Renal pelvis (tissue), 1 donor: ENCODE measurements at regions not wholly inside any gene's neighbourhood (a gene's known extent, or its start where the extent isn't known, plus 50 kb on each side); places are given as distances from the start of the nearest gene placed in this dataset.
"Not testable (repeated sequence)": the region's sequence is repeated elsewhere in the genome, so short reads cannot be mapped to it uniquely, and the experiment has no call there.

Experiments
- DNase-seq: peaks from one replicate; pipeline ENCODE4 v3.0.0-alpha.2; 2013

DNA sequence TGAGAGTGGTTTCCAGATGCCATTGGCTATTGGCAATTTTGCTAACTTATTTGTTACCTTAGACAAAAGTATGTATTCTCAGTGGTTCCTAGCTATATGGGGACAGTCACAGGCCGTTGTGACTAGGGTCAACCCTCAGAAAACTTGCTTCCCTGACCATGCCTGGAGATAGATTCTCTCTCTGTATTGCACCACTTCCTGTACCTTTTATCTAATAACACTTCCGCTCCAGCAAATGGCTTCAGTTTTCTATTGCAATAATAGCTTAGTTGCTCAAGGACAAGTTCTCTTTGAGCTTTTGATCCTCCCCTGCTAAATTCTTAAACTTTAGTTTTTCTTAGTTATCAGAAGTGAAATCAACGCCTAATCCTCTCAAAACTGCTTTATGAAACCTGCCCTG is 338.0 kb downstream of the RMST start:
- DNase-seq, result no peak

DNA sequence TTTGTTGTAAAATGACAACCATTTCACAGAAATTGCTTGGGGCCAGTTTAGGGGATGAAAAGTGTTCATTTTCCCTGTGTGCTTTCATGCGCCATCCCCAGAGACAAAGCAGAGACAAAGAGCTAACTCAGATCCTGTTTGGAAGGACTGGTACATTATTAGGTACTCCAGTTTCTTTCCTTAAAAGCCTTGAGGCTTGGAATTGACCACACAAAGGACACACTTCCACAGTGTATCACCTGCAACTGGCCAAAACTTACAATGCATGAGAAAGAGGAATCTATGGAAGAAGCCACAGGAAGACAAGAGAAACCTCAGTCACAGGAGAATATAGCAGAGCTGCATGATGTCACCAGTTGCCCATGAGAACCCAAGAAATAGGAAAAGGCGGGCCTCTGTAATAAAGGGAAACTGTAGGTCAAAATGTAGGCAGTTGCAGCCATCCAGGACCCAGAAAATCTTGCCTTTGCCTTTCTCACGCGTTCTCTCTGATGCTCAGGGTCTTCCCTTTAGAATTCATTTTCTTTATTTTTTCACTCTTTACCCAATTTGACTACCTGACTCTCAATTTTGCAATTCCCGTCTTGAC is 339.0 kb downstream of the RMST start:
- DNase-seq, result no peak

DNA sequence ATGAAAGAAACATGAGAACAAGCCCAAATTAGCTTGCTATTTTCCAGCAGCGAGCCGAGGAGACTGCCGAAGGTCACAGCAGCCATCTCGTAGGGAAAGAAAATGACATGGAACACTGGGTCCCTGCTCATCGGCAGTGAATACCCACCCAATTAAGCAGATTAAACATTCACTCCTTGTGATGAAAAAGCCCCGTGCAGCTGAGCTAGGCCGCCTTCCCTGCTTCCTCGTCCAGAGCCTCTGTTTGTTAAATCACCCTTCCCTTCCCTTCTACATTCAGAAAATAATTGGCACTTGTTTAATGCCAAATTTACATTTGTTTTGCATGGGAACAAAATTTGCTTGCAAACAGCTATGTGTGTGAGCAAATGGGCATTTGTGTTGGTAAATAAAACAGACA is 342.5 kb downstream of the RMST start:
- DNase-seq, result no peak

DNA sequence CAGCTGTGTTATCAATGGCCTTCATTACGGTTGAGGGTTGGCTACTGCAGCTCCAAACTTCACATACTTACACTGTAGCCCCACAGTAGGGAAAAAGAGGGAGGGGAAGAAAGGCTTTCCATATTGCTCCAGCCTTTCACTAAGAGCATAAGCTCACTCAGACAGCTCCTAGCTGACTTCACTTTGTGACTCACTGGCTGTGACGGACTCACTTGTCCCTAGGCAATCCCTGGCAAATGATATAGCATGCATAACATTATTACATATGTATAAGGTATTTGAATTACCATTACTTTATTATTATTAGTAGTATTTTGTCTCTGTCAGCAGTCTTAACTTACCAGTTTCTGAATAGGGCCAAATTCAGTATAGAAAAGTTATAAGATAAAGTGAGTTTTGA is 350.7 kb downstream of the RMST start:
- no peak for DNase-seq

DNA sequence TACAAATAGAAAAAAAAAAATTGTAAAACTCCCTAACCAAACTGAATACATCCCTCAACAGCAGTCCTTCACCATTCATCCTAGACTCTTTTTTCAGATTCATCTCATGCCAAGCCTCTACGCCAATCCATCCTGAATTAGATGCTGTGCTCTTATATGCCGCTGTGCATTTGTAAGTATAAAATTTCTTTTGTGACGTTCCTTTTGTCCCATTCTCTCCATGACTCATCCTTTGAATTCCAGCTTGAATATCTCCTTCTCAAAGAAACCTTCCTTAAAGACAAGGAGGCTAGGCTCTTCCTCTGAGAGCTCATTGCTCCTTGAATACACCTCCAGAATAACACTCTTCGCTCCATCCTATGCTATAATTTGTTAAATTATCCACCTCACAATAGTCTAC is 359.2 kb downstream of the RMST start:
- no peak for DNase-seq

DNA sequence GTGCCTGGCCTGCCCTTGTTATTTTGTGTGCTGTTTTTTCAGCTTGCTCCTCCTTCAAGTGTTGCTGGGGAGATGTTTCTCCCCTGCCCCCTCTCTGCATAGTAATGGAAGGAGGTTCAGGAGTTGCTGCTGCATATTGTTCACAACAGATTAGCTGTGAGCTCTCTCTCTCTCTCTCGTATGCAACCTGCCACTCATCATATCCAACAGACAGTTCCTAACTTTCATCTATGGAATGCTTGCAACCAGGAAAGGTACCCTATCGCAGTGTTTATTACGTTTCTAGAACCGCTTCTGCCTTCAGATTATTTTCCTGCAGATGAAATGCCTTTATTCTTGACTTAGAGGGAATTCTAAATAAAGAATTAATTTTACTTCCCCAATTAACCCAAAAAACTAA is 372.9 kb downstream of the RMST start:
- no peak for DNase-seq

DNA sequence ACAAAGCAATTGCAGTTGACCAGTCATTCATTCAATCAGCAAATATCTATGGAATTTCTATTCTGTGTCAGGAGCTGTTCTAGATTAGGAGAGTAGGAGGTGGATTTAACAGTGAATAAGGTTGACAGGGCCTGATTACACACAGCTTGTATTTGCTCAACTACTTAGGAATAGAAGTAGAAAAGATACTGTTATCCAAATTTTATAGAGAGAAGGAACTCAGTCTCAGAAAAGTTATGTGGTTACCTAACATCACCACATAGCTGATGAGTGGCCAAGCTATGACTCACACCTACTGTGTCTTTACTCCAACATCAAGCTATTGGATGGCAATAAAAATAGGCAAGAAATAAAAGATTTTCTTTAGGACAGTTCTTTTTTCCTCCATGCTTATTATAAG is 374.8 kb downstream of the RMST start:
- DNase-seq, result no peak

DNA sequence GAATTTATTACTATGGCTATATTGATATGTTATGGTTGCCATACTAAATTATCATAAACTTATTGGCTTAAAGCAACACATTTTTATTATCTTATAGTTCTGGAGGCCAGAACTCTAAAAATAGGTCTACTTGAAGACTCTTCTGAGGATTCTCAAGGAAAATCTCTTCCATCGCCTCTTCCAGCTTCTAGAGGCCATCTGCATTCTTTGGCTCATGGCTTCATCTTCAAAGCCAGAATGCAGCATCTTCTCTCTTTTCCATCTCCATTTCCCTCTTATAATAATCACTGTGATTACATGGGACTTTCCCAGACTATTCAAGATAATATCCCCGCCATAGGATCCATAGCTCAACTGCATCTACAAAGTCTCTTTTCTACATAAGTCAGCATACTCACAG is 385.4 kb downstream of the RMST start:
- no peak for DNase-seq

DNA sequence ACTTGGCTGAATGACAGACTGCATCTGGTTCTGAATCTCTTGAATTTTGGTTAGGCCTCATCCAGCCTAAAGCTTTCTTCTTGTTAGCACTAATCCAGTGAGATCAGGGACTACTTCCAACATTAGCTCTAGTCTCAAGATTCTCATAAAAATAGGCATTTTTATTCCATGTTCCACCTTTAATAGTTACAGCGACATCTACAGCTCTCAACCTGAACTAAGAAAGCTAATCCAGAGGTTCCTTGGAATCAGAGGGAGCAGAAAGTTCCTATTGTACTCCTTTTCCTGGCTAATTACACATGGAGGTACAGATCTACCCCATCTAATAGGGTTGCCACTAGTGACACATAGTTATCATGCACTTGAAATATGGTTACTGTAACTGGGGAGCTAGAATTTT is 391.9 kb downstream of the RMST start:
- no peak for DNase-seq

DNA sequence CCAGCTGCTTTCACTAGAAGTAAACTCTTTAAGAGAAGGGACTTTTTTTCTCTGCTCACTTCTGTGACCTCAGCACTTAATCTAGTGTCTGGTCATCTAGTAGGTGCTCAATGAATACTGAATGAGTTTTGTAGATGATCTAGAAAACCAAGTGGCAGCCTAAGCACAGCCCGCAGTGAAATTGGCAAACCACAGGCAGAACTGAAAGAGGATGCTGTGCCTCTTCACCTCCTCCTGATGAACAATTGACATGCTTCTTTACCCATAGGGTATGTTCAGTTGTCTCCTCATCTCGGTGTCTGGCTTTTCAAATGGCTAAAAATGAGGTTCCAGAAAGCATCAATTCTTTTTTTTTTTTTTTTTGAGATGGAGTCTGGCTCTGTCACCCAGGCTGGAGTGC is 399.5 kb downstream of the RMST start:
- DNase-seq, result no peak

DNA sequence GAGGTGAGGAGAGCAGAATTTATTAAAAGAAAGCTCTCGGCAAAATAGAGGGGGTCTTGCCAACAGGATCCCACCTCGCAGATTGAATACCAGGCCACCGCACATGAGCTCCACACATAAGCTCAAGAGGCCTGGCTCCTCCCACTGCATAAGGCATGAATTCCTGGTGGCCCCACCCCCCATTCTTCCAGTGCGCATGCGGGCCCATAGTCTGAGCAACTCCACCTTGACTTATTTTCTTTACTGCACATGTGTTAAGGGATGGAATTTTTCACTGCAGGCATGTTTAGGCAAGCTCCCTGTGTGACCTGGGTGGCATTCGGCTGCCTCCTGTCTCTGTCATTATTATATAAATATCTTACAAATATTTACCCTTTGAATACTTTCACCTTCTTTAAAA is 412.5 kb downstream of the RMST start:
- no peak for DNase-seq

DNA sequence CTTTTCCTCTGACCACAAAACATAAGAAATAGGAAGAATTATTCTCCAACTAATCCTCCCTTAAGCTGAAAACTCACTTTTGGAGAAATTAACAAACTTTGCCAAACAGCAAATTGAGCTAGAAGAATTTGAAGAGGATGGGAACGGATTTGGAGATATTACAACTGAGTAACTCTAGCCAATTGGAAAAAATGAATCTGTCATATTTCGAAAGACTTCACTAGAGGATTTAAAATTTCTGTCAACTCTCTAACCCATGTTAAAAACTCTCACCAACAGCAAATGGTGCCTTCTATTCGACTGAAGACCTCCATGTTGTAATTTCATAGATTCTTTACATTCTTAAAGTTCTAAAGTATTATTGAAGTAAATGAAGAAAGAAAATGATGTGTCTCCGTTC is 414.2 kb downstream of the RMST start:
- DNase-seq, result no peak

DNA sequence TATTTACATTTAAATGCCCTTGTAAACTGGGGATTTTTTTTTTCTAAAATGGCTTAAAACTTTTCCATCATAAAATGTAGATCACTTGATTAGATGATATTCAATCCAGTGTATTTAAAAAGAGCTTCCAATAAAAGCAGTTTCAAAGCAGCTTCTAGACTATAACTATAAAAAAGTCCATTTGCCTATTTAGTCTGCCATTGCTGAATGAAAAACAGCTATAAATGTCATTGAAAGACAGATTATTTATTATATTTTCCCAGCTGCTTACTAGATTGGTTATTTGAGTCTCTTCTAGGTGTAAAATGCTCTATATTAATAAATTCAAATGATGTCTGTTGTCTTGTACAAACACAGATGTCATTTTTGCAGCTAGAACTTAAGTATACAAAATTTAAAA is 414.8 kb downstream of the RMST start:
- no peak for DNase-seq

DNA sequence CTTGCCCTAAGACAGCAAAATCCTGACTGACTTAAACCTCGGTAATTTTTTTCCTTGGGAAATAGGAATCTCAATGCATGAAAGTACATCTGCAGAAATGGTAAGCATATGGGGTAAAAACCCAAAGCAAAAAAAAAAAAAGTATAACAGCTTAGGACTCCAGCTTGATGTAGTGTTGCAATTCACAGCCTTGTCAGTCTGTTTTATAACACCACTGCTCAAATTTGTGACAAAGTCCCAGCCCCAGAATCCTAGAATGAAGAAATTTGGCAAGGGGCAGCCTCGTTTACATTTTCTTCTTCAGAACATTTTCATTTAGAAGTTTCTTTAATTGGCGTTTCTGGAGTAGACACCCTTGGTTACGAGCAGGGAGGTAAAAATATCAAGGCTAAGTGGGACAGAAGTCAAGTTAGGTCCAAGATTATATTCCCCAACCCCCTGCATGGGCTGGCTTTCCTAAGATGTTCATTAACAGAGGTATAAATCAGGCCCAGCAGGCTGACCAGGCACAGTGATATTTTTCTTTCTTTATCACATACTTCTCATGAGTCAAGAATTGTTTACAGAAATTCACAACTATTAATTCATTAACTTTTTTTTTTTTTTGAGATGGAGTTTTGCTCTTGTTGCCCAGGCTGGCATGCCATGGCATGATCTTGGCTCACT is 424.0 kb downstream of the RMST start:
- peak; percentile 4 for DNase-seq

DNA sequence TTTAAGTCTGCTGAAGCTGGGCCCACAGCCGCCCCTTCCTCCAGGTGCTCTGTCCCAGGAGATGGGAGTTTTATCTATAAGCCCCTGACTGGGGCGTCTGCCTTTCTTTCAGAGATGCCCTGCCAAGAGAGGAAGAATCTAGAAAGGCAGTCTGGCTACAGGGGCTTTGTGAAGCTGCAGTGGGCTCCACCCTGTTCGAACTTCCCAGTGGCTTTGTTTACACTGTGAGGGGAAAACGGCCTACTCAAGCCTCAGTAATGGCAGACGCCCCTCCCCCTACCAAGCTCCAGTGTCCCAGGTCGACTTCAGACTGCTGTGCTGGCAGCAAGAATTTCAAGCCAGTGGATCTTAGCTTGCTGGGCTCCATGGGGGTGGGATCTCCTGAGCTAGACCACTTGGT is 435.3 kb downstream of the RMST start:
- not testable (repeated sequence) for DNase-seq

DNA sequence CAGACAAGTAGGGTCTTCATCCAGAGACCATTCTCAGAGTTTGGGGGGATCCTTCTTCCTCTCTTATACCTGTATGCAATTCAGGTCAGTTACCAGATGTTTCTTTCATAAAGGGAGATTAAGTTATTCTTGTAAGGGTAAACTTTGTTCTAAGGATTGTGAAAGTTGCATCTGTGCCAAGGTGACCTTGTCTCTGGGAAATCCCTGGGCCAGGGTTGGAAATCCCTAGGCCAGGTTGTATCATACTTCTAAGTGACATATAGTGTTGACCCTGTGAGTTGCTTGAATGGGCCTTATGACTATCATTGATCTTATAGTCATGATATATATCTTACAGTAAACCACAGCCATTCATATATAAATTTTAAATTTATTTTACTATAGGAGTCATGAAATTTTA is 436.9 kb downstream of the RMST start:
- no peak for DNase-seq

DNA sequence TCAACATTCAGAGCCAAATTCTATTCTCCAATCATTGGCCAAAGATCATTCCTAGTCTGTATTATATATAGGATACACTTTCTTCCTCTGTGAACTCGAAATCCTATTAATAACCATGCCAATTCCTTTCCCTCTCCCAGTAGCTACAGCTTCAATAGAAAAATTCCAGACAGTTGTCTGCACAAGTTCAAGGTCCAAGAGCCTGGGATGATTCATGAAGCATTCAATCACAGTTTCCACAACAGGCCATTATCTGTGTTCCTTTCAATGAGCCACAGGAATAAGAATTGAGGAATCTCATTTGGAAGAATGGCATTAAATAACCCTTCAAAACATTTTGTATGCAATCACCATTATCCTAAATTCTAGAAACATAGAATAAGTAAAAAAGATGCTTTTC is 437.4 kb downstream of the RMST start:
- DNase-seq, result no peak

DNA sequence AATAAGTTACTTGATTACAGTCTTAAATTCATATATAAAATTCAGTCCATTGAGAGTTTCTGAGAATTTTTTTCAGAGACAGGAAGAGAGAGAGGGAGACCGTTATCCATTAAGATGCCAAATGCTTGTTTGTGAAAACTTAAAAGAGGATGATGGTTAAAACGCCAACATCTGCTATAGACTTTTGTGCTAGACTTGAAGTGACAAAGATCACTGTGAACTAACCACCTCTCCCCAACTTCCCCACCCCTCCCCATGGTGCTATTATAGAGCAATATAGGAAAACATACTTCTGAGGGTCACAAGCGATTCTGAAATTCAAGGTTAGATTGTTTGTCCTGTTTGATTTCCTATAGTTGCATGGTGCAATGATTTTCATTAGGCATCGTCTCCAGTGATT is 440.8 kb downstream of the RMST start:
- DNase-seq, result no peak

DNA sequence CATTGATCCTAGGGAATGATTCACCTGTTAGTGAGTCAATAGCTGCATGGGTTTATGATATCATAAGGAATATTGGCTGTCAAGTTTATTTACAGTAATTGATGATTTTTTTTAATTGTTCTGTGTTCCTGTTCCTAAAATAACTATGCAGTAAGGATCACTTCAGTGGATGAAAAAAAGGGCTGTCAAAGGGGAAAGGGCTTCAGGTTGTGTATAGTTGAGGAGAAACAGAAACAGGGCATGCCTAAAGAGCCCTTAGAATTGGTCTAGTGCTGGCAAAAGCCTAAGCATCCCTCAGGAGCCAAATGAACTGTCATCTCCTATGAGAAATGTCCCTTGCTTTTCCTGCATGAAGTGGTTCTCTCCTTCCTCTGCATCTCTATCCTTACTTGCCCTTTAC is 444.9 kb downstream of the RMST start:
- DNase-seq, result no peak

DNA sequence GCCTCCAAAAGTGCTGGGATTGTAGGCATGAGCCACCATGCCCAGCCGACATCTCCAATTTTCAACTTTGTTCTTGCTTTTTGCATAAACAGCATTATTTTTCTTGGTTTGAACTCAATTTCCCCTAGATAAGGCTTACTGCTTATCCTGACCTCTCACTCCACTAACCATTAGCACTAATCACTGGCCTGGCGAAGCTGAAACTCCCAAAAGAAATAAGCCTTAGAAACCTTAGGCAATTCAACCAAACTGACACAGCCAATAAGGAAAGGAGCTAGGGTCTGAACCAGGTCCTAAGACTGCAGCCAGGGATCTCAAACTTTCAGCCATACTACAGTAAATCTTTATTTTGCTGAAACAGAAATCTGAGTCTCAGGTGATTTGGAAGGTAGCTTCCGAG is 448.0 kb downstream of the RMST start:
- DNase-seq, result no peak

DNA sequence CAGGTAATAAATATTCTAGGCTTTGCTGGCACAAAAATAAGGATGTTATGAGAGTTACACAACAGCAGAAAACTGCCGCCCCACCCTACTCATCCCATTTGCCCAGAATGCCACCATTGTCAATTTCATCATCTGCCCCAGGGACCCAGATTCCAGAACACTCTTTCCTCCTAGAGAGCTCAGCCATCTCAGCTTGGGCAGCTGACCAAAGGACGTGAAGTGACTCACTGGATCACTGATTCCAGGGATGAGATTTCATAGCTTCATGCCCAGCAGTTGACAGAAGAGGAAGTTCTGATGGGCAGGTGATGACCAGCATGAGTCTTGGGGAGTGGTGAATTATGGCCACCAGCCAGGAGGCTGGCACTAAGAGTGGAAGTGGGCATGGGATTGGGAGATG is 450.3 kb downstream of the RMST start:
- DNase-seq, result no peak

DNA sequence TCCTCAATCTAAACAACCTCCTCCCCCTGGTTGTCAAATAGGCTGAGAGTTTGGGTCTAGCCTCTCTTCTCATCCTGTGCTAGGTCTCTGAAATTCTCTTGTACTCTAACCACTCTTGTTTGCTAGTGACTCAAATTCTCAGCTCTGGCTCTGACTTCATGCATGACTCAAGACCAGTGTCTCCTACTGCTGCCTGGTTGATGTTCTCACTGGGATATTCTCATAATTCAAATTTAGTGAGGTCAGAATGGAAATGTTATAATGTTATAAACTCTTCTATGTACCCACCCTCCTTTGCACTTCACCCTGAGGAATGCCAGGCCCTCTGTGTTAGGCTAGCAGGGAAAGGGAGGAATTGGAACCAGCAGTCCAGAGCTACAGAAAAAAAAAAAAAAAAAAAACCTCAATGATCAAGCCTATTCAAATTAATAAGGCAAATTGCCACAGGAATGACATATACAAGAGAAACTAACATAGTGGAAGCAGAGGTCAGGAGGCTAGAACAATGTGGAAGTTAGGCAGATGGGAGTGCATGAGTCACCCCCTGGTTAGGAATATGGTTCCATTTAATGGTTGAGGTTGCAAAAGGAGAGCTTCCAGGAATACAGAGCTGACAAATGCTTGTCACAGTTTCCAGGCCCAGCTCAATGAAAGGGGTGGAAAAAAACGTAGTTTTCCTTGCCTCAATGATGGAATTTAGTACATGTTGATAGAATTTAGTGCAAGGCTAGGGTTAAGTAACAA is 459.5 kb downstream of the RMST start:
- no peak for DNase-seq

DNA sequence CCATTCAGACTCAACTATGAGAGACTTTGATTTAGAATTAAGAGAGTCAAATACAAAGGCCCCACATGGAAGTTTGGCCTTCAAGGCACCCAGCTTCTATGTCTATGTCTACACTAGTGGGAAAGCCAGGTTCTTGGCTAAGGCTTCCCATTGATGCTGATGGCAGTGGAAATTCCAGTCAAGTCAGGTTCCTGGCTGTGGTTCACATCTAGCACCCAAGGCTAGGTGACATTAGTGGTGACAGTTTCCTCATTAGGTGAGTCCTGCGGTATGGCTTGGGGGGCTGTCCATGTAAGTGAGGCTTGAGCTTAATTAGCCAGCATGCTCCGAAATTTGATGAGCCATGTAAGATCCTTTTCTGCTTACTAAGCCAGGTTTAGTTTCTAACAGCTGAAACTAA is 460.9 kb downstream of the RMST start:
- DNase-seq, result no peak

DNA sequence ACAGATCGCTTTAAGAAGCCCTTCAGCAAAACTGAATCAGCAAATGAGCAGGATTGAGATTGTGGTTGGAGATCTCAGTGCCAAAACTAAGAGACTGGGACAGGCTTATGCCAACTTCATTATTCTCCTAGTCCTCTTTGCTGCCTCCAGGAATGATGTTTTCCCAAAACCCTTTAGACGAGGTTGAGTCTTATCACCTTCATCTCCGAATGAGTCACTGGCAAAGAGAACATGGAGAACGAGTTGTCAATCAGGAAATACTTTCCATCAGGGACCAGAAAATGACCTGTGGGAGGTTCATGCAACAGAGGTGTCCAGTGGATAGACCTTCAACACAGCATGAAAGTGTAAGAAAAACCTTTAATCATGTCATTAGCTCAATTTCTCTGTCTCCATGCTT is 461.5 kb downstream of the RMST start:
- DNase-seq, result no peak
